ENCODE measurements at regions not wholly inside any gene's neighbourhood (a gene's known extent, or its start where the extent isn't known, plus 50 kb on each side); places are given as distances from the start of the nearest gene placed in this dataset.

GRCh38 chr6:145159921-145160320, 575.4 kb downstream of the EPM2A start:
- TF ChIP-seq ZNF232 (CRISPR knock-in tag; IDR thresholded peaks at IDR 0.05) (no peak), ZNF281 (CRISPR knock-in tag; IDR thresholded peaks at IDR 0.05) (no peak), CTCF (IDR thresholded peaks at IDR 0.05) (no peak)

Measured in WTC11 (cell line).